NCI-H460 (cell line): ENCODE measurements at regions not wholly inside any gene's neighbourhood (a gene's known extent, or its start where the extent isn't known, plus 50 kb on each side); places are given as distances from the start of the nearest gene placed in this dataset.
"Not testable (repeated sequence)": the region's sequence is repeated elsewhere in the genome, so short reads cannot be mapped to it uniquely, and the experiment has no call there.

Experiments used
- DNase-seq: peaks from one replicate; pipeline ENCODE4 v3.0.0-alpha.2; 2016; ENCODE audit warnings: low read depth; ENCODE audit errors: extremely low read depth

- DNase-seq = no peak
Observed at GRCh38 chr15:94834494-94834893, 603.1 kb downstream of the MCTP2 start.

- no peak for DNase-seq
Observed at GRCh38 chr15:94838281-94838680, 606.9 kb downstream of the MCTP2 start.

- no peak for DNase-seq
Observed at GRCh38 chr15:94840794-94841783, 609.7 kb downstream of the MCTP2 start.

GRCh38 chr15:94843060-94843459 lies 611.7 kb downstream of the MCTP2 start:
- DNase-seq = no peak

GRCh38 chr15:94844198-94844537 lies 612.8 kb downstream of the MCTP2 start:
- DNase-seq = no peak

- no peak for DNase-seq
Observed at GRCh38 chr15:94844538-94845389, 613.4 kb downstream of the MCTP2 start.

GRCh38 chr15:94845390-94845716 lies 614.0 kb downstream of the MCTP2 start:
- DNase-seq = no peak

GRCh38 chr15:94847325-94847724 lies 616.0 kb downstream of the MCTP2 start:
- no peak for DNase-seq

GRCh38 chr15:94848054-94848453 lies 616.7 kb downstream of the MCTP2 start:
- no peak for DNase-seq

GRCh38 chr15:94855018-94855408 lies 623.7 kb downstream of the MCTP2 start:
- no peak for DNase-seq

GRCh38 chr15:94855409-94856266 lies 624.3 kb downstream of the MCTP2 start:
- DNase-seq = no peak

GRCh38 chr15:94856267-94856854 lies 625.0 kb downstream of the MCTP2 start:
- DNase-seq = no peak

GRCh38 chr15:94857466-94857865 lies 626.1 kb downstream of the MCTP2 start:
- DNase-seq = no peak

- DNase-seq = no peak
Observed at GRCh38 chr15:94858011-94858410, 626.6 kb downstream of the MCTP2 start.

- DNase-seq = no peak
Observed at GRCh38 chr15:94858449-94858848, 627.1 kb downstream of the MCTP2 start.

- no peak for DNase-seq
Observed at GRCh38 chr15:94858920-94859319, 627.6 kb downstream of the MCTP2 start.

GRCh38 chr15:94864600-94864999 lies 633.2 kb downstream of the MCTP2 start:
- DNase-seq = no peak

- not testable (repeated sequence) for DNase-seq
Observed at GRCh38 chr15:94868265-94868664, 636.9 kb downstream of the MCTP2 start.

GRCh38 chr15:94875550-94875949 lies 644.2 kb downstream of the MCTP2 start:
- no peak for DNase-seq

- DNase-seq = no peak
Observed at GRCh38 chr15:94877833-94878232, 646.5 kb downstream of the MCTP2 start.
